ENCODE measurements at regions not wholly inside any gene's neighbourhood (a gene's known extent, or its start where the extent isn't known, plus 50 kb on each side); places are given as distances from the start of the nearest gene placed in this dataset.
A peak's percentile ranks its signal among the peaks of the same experiment; 100 is the strongest.
"Not testable (repeated sequence)": the region's sequence is repeated elsewhere in the genome, so short reads cannot be mapped to it uniquely, and the experiment has no call there.

DNA sequence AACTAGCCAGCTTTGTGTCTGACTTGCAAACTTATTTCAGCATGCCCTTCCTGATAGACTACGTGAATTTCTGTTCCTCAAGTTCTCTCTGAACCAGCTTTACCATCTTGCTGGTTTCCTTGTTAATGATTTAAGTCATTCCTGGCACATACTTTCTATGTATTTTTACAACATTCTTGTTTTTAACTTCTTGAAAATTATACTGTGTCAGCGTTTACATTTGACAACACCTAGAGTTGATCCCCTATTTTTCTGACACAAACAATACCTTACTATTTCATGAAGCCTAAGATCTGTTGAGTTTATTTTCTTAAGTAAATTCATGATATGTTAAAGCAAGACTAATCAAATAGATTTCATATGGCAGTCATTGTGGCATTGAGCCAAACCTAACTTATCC is 686.3 kb downstream of the XPNPEP1 start:
- H3K9ac ChIP-seq (ENCODE audit: insufficient read depth, low read length): no peak overlapping the region
- H3K79me2 ChIP-seq (ENCODE audit: control insufficient read depth, insufficient read depth, low read length): no peaks in the 10 kb centered on the region
- no peak overlapping the region for H3K4me3 ChIP-seq (replicated peaks in 1 of 4; ENCODE audit: control extremely low read depth in 1 of 4, insufficient read depth in 1 of 4, low read depth in 3 of 4, low read length in 4 of 4)
- no peak overlapping the region for H2AFZ ChIP-seq (ENCODE audit: low read length)
- H4K20me1 ChIP-seq (ENCODE audit: control insufficient read depth, extremely low read depth, insufficient read depth, low read length): no peaks in the 10 kb centered on the region
- H3K36me3 ChIP-seq (ENCODE audit: control insufficient read depth, insufficient read depth, low read length): no peaks in the 10 kb centered on the region
- DNase-seq (ENCODE audit: low read depth in 2 of 2): peak in 1 of 2 donors; percentile 9
- TF ChIP-seq, protein P1, sequence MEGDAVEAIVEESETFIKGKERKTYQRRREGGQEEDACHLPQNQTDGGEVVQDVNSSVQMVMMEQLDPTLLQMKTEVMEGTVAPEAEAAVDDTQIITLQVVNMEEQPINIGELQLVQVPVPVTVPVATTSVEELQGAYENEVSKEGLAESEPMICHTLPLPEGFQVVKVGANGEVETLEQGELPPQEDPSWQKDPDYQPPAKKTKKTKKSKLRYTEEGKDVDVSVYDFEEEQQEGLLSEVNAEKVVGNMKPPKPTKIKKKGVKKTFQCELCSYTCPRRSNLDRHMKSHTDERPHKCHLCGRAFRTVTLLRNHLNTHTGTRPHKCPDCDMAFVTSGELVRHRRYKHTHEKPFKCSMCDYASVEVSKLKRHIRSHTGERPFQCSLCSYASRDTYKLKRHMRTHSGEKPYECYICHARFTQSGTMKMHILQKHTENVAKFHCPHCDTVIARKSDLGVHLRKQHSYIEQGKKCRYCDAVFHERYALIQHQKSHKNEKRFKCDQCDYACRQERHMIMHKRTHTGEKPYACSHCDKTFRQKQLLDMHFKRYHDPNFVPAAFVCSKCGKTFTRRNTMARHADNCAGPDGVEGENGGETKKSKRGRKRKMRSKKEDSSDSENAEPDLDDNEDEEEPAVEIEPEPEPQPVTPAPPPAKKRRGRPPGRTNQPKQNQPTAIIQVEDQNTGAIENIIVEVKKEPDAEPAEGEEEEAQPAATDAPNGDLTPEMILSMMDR (conservative IDR thresholded peaks at IDR 0.05 in 1 of 2, IDR thresholded peaks at IDR 0.05 in 1 of 2; ENCODE audit: low read depth in 1 of 2, low read length in 2 of 2): no peak
- no peak for TF ChIP-seq EZH2 (IDR thresholded peaks at IDR 0.05; ENCODE audit: low read length, missing control alignments)
- no peak overlapping the region for H3K27ac ChIP-seq (ENCODE audit: insufficient read depth, low read length)
- H3K27me3 ChIP-seq (ENCODE audit: control insufficient read depth, insufficient read depth, low read length): no peaks in the 10 kb centered on the region
- no peak overlapping the region for H3K4me2 ChIP-seq (ENCODE audit: extremely low read depth, insufficient read depth, low read length)
- H3K9me3 ChIP-seq (ENCODE audit: control insufficient read depth, insufficient read depth, low read depth, low read length): no peaks in the 10 kb centered on the region
- H3K4me1 ChIP-seq (ENCODE audit: control insufficient read depth, extremely low read depth, insufficient read depth, low read length): no peaks in the 10 kb centered on the region

GRCh38 chr10:109223533-109223932 is 699.8 kb downstream of the XPNPEP1 start:
- H3K27me3 ChIP-seq (ENCODE audit: control insufficient read depth, insufficient read depth, low read length); H3K9ac ChIP-seq (ENCODE audit: insufficient read depth, low read length); H2AFZ ChIP-seq (ENCODE audit: low read length); H3K4me1 ChIP-seq (ENCODE audit: control insufficient read depth, extremely low read depth, insufficient read depth, low read length); H3K36me3 ChIP-seq (ENCODE audit: control insufficient read depth, insufficient read depth, low read length); H3K4me3 ChIP-seq (replicated peaks in 1 of 4; ENCODE audit: control extremely low read depth in 1 of 4, insufficient read depth in 1 of 4, low read depth in 3 of 4, low read length in 4 of 4); H3K79me2 ChIP-seq (ENCODE audit: control insufficient read depth, insufficient read depth, low read length); H3K9me3 ChIP-seq (ENCODE audit: control insufficient read depth, insufficient read depth, low read depth, low read length); H4K20me1 ChIP-seq (ENCODE audit: control insufficient read depth, extremely low read depth, insufficient read depth, low read length); H3K27ac ChIP-seq (ENCODE audit: insufficient read depth, low read length); DNase-seq (ENCODE audit: low read depth in 2 of 2); H3K4me2 ChIP-seq (ENCODE audit: extremely low read depth, insufficient read depth, low read length): not testable (repeated sequence)

- H3K4me3 ChIP-seq (replicated peaks in 1 of 4; ENCODE audit: control extremely low read depth in 1 of 4, insufficient read depth in 1 of 4, low read depth in 3 of 4, low read length in 4 of 4): no peak overlapping the region
- TF ChIP-seq EZH2 (IDR thresholded peaks at IDR 0.05; ENCODE audit: low read length, missing control alignments): no peak
- TF ChIP-seq, protein P1 (conservative IDR thresholded peaks at IDR 0.05 in 1 of 2, IDR thresholded peaks at IDR 0.05 in 1 of 2; ENCODE audit: low read depth in 1 of 2, low read length in 2 of 2): no peak
- H3K36me3 ChIP-seq (ENCODE audit: control insufficient read depth, insufficient read depth, low read length): no peaks in the 10 kb centered on the region
- no peaks in the 10 kb centered on the region for H3K27me3 ChIP-seq (ENCODE audit: control insufficient read depth, insufficient read depth, low read length)
- H3K4me2 ChIP-seq (ENCODE audit: extremely low read depth, insufficient read depth, low read length): no peak overlapping the region
- no peaks in the 10 kb centered on the region for H4K20me1 ChIP-seq (ENCODE audit: control insufficient read depth, extremely low read depth, insufficient read depth, low read length)
- no peak overlapping the region for H3K27ac ChIP-seq (ENCODE audit: insufficient read depth, low read length)
- no peak for DNase-seq (ENCODE audit: low read depth in 2 of 2)
- no peak overlapping the region for H2AFZ ChIP-seq (ENCODE audit: low read length)
- no peaks in the 10 kb centered on the region for H3K79me2 ChIP-seq (ENCODE audit: control insufficient read depth, insufficient read depth, low read length)
- no peaks in the 10 kb centered on the region for H3K4me1 ChIP-seq (ENCODE audit: control insufficient read depth, extremely low read depth, insufficient read depth, low read length)
- no peak overlapping the region for H3K9ac ChIP-seq (ENCODE audit: insufficient read depth, low read length)
- H3K9me3 ChIP-seq (ENCODE audit: control insufficient read depth, insufficient read depth, low read depth, low read length): no peaks in the 10 kb centered on the region
Measured at GRCh38 chr10:109219935-109220605, 703.2 kb downstream of the XPNPEP1 start.

All from fibroblast of lung (primary cell).